ENCODE measurements at regions not wholly inside any gene's neighbourhood (a gene's known extent, or its start where the extent isn't known, plus 50 kb on each side); places are given as distances from the start of the nearest gene placed in this dataset.

DNA sequence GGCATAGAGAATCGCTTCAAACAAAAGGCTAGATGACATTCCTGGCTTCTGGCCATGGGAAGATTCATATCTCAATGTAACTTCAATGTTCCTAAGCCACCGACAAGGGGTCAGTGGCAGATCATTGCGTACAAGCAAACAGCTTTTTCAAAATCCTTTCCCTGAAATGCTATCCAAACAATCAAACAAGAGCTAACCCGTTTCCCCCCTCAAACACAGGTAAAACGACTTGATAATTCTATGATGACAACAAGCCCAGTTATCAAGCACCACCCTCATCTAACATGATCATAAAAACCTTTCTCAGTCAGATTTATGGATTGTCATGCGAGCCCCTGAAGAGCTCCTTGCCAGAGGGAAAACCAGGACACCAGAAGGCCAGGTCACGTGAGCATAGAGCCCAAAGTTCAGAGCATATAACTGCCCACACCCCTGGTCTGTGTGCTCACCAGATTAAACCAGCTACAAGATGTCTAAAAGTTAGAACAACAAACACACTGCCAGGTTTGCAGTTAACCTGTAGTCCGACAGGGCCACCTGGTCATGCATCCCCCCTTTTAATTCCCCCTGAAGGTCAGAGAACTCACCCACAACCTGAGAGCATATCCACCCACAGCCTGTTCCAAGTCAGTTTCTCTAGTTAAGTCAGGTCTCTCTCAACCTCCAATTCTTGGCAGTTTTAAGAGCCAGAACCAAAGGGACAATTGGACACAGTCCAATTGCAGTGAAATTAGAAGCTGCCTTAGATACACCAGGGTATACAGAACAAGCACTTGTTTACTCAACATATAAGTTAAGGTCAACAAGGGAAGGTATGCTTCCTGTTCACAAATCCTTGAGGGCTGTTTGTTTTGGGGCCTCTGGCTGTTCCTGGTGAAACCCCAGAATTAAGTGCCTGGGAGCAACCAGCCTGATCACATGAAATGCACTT is 248.1 kb upstream of the PPARGC1A start:
- TF ChIP-seq POLR2A (IDR thresholded peaks at IDR 0.05; ENCODE audit: low read length) (no peak), GATA1 (IDR thresholded peaks at IDR 0.05; ENCODE audit: low read depth, low read length) (no peak)
